HTR-8/SVneo (cell line): ENCODE measurements at regions not wholly inside any gene's neighbourhood (a gene's known extent, or its start where the extent isn't known, plus 50 kb on each side); places are given as distances from the start of the nearest gene placed in this dataset.
A peak's percentile ranks its signal among the peaks of the same experiment; 100 is the strongest.

Experiments
- DNase-seq: peaks from one replicate; pipeline ENCODE4 v3.0.0; 2011; ENCODE audit warnings: low spot score, mixed read lengths; ENCODE audit not compliant: insufficient read length
- FAIRE-seq: peaks from 2 replicates; lab custom pipeline; 2011; peaks lifted over from hg19 to GRCh38; lab: Jason Lieb, UNC

DNA sequence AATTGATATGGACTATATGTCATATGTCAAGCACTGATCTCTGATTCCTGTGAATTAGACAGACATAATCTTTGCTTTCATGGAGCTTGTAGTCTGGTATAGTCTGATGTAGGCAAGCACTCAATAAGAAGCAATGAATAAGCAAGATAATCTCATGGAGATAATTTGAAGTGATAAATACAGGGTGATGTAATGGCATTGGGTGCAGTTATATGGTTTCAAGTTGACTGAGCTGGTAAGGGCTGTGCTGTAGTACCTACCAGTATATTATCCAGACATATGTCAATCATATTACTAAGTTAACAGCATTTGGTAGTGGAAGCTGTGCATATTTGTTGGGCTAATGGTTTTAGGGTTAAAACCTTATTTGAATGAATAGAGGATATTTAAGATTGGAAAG is 117.5 kb upstream of the PRPS1L1 start:
- no peak for DNase-seq
- FAIRE-seq, result no peak

DNA sequence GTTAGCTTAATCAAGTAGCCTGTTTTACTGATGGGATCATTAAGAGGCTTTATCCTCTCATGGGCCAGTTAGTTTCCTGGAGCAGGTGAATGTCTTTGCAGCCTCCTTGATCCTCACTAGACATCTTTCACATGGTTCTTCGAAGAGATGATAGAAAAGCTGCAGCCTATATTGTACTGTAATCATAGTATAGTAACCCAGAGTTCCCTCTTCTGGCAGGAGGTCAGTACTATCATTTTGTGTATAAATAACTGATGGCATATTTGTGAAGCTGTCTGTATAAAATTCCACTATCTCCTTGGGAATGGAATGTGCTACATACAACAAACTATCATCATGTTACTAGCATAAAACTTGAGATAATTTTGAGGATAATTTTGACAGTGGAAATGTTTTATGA is 123.8 kb upstream of the PRPS1L1 start:
- DNase-seq (peak; percentile 4), FAIRE-seq (no peak)

DNA sequence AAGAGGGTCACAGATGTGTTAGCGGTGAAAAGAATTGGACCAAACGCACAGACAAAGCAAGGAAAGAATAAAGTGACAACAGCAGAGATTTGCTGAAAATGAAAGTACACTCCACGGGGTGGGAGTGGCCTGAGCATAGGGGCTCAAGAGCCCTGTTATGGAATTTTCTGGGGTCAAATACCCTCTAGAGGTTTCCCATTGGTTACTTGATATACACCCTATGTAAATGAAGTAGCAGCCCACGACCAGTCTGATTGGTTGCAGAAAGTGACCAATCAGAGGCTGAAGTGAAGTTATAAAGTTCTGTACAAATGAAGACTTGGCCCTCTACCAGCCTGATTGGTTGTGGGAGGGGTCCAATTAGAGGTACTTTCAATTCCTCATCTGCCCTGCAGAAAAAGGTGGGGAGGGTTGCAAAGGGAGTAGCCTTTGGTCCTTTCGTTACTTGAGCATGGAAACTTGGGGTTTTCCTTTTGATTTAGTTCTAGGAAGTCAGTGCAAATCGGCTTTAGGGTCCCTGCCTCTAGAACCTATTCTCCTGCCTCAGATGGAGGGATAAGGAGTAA is 125.6 kb upstream of the PRPS1L1 start:
- no peak for DNase-seq

DNA sequence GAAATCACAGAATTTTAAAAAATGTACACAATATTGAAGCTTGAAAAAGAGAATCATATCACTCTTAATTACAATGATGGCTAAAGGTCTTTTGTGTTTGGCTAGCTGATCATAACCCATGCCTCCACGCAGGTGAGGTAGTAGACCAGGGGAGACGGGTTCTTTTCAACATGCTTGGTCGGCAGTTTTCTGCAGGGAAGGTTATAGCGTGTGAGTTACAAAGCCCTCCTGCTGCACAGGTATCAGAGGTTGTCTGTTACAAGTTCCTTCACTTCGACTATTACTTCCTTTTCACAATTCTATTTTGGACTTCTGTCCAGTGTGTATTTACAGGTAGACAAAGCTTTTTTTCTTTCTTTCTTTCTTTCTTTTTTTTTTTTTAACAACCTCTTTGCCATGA is 127.1 kb upstream of the PRPS1L1 start:
- FAIRE-seq, result no peak
- DNase-seq, result no peak

More for the DNA sequence above, 125.6 kb upstream of the PRPS1L1 start:
- no peak for FAIRE-seq

DNA sequence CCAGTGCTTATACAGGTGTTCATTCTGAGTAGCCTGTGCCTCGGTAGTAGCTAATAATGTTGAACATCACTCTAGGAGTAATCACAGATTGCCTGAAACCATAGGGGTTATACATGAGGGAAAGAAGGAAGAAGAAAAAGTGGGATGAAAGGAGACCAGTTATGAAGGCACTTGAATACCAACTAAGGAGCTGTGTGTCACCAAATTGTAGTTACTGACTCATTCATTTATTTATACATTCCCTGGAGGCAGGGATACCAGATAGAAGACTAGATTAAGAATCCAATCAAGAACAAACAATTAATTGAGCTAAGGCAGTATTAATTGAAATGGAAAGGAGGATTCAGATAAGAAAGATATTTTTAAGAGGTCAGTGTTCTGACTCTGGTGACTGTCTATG is 129.6 kb upstream of the PRPS1L1 start:
- FAIRE-seq (no peak), DNase-seq (no peak)

DNA sequence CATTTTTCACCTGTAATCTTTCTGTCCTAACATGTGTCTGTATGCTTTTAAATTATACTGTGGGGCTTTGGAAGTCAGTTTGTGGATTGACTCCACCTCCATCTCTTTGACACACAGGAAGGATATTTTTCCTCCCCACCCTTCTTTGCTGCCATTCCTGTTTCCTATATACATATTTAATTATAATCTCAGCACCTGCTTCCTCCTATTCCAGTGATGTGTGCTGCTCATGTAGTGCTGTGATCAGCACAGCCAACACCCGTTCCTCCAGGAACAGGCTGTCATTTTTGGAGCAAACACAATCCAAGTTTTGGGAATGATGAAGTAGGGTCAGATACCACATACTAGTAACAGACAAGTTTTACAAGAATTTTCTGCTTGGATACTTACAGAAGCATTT is 135.0 kb upstream of the PRPS1L1 start:
- DNase-seq (no peak), FAIRE-seq (no peak)

DNA sequence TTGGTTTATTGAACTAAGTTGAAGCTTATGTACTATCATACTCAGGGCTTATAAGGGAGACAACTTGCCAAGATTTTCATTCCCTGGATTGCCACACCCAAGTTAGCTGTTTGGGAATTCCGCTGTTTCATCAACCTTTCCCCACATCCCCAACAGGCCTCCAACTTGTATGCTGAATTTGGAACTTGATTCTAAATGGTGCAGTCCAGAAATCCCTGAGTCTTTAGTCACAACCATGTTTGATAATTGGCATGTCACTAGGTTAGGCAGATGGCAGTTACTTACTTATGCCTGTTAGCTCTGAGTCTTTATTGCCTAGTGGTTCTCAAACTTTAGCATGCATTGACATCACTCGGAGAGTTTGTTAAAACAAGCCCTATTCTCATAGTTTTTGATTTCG is 135.4 kb upstream of the PRPS1L1 start:
- no peak for DNase-seq
- FAIRE-seq, result no peak

DNA sequence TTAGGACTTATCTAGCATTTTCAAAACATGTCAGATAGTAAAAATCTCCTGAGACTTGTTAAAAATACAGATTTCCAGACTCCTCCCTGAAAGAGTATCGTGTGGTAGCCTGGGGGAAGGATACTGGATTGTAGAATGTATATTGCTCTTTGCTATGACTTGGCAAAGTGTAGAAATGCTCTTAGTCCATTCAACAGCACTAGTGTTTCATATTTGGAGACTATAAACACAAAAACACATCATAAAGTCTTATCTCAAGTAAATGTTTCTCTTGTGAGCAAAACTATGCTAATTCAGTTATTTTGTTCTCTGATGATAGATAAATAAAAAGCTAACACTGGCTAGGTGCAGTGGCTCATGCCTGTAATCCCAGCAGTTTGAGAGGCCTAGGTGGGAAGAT is 137.5 kb upstream of the PRPS1L1 start:
- DNase-seq, result no peak
- FAIRE-seq, result no peak

DNA sequence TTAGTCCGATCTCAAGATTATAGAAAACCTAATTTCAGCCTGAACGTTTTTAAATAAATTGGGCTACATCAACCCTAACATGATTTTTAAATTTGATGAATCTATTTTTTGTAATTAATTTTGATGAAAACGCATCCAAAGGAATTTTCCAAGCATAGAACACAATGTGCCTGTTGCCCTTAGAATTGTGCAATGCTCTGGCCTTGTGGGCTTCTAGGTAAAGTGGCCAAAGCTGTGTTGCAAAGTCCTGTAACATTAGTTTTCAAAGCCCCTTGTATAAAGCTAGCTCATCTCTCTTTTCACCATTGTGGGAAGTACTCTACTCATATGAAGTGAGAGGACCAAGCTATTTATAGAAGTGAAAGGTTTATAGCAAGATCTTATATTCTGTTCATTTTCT is 138.4 kb upstream of the PRPS1L1 start:
- FAIRE-seq, result no peak
- DNase-seq, result no peak

DNA sequence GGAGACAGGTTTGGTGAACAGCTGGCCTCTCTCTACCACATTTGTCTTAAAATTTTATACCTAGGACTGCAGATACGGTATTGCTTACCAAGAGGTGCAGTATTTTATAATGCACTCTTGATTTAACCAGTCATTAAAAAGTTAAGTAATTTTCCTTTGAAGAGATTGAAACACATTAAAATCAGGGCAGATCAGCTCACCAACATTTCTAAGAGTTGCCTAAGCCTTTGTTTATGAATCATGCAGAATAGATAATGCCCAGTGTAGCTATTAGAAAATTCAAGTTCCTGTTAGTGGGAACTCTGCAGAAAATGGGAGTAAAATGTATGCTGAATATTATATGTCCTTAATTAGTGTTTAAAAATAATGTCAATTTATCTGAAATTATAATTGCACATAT is 140.2 kb upstream of the PRPS1L1 start:
- no peak for DNase-seq

DNA sequence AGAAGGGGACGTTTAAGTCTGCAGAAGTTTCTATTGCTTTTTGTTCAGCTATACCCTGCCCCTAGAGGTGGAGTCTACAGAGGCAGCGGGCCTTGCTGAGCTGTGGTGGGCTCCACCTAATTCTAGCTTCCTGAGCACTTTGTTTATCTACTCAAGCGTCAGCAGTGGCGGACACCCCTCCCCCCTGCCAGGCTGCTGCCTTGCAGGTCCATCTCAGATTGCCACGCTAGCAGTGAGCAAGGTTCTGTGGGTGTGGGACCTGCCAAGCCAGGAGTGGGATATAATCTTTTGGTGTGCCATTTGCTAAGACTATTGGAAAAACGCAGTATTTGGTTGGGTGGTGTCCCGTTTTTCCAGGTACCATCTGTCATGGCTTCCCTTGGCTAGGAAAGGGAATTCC is 147.3 kb upstream of the PRPS1L1 start:
- FAIRE-seq (no peak), DNase-seq (no peak)

More for the DNA sequence above, 140.2 kb upstream of the PRPS1L1 start:
- no peak for FAIRE-seq

DNA sequence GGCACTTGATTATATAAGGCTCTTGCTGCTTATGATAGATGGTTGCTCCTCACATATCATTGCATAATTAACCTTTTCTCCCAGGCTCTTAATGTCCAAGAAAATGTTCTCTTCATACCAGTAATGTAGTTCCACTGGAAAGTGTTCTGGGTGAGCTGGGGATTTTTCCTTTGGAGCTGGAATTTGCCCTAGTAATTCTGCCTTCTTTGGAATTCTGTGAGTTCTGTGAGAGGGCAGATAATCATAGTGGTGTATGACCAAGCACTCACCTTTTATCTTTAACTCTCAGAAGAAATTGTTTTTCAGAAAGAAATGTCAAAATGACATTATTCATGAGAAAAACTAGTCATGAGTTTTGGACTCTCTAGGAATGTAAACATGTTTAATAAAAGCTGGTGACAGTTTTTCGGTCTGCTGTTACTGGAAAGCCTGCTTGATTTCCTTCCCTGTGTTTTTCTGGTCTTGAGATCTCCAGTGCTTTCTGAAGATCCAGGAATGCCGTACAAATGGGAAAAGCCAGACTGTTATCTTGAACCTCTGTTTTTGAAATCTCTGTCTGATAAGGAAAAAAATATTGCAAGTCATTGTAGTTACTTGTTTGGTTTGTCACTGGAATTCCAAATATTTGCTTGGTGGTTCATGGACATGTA is 148.3 kb upstream of the PRPS1L1 start:
- no peak for FAIRE-seq

DNA sequence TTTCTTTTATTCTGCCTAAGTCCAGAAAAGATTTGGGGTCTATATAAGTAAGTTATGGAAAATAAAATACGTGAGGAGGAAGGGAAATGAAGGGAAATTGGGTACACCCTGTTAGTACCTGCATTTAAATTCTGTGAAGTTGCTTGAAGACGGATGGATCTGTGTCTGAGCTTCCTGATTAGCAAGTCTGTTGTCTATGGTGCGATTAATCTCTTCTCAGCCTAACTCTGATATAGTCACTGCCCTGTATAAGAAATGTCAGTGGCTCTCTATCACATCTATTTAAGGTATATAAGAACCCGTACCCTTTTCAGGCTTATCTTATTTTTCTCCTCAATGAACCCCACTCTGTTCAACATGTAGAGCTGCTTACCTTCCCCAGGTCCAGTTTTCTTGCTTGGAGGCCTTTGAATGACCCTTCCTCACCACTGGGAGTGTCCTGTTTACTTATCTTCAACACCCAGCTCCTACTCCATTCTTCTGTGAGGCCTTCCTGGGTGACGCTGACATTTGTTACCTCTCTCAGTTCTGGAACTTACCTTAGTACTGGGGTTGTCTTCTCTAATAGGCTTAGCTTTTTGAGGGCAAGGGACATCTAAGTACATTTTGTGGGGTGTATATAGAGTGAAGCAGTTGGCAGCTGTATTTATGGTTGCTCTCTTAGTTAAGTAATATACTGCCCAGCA is 149.6 kb upstream of the PRPS1L1 start:
- no peak for FAIRE-seq
- no peak for DNase-seq

More for the DNA sequence above, 148.3 kb upstream of the PRPS1L1 start:
- no peak for DNase-seq

DNA sequence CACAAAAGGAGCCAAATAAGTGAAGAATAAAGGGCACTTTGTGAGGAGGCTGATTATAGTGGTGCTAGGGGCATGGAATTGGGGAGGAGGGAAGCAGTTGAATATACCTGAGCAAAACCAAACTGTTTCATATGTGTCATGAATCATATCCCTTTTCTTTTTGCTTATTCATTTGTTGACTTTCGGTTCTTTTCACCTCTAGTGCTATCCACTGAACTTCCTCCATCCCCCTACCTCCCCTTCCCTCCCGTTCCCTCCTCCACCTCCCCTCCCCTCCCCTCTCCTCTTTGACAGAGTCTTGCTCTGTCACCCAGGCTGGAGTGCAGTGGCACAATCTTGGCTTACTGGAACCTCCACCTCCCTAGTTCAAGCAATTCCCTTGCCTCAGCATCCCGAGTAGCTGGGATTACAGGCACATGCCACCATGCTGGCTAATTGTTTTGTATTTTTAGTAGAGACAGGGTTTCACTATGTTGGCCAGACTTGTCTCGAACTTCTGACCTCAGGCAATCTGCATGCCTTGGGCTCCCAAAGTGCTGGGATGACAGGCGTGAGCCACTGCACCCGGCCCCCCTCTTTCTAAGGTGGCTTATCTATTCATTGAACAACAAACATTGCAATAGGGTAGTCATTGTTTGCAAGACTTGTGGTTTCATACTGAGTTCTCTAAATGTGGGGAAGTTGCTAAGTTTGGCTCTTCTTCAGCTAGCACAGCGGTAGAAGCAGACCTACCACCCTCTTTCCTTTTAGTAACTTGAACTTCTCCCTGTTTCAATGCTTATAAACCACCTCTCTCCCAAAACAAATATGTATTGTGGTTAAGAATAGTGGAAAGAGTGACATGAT is 150.4 kb upstream of the PRPS1L1 start:
- no peak for DNase-seq
- no peak for FAIRE-seq

DNA sequence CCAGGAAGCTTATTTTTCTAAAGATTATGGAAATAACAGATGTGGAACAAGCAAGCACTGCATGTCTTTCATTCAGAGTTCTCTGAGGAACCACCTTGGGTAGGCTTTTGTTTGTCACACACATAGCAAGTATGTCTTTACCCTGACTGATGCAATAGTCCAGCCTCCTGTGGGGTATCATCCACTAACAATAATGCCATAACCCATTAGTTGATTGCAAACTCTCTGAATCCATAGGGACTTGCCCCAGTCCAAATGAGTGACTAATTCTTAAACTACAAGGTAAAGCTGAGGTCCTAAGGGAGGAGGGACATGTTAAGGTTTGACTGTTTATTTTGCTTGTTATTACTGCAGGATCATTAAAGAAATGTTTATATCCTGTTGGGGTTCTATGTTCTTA is 151.4 kb upstream of the PRPS1L1 start:
- FAIRE-seq, result no peak

DNA sequence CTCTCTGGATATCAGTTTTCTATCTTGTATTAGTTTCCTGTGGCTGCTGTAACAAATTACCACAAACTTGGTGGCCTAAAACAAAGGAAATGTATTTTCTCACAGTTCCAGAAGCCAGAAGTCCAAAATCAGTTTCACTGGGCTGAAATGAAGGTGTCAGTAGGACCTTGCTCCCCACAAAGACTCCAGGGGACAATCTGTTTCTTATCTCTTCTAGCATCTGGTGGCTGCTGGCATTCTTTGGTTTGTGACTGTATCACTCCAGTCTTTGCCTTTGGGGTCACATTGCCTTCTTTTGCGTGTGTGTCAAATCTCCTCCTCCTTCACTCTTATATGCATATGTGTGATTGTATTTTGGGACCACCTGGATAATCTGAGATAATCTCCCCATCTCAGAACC is 153.0 kb upstream of the PRPS1L1 start:
- DNase-seq, result no peak
- FAIRE-seq, result no peak

More for the DNA sequence above, 151.4 kb upstream of the PRPS1L1 start:
- no peak for DNase-seq

DNA sequence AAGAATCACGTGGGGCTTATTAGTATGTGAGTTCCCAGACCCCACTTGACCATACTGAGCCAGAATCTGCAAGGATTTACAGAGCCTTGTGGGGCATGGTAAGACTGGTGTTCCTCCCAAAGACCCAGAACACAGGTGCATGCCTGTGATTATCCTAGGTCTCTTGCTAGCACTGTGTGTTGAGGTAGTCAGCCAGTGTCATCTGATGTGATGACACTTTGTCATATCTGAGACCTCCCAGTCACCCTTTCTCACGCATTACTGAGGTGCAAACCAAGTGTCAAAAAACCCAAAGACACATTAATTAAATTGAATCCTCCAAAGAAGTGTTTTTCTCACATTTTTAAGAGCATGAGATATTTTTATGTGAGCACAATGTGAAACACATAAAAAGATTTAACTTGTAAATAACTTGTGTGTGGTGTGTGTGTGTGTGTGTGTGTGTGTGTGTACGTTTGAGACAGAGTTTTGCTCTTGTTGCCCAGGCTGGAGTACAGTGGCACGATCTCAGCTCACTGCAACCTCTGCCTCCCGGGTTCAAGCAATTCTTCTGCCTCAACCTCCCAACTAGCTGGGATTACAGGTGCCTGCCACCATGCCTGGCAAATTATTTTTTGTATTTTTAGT is 162.0 kb upstream of the PRPS1L1 start:
- no peak for FAIRE-seq
- DNase-seq, result no peak

DNA sequence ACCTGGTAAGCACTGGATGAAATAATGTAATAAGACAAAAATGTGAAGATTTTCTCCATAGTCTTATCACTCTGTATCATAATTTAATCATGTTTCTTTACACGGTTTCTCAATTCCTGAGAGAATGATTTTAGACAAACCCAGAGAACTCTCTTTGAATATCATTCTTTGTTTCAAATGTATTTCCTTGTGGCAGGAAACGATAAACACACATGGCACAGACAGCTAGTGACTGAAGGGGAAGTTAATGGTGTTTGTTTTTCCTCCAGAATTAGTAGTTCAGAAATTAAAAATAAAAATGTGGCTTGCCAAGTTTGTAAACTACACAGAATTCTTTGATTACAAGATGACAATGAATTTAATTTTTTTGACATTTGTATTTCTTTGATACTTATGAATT is 163.7 kb upstream of the PRPS1L1 start:
- FAIRE-seq, result no peak
- DNase-seq, result no peak

DNA sequence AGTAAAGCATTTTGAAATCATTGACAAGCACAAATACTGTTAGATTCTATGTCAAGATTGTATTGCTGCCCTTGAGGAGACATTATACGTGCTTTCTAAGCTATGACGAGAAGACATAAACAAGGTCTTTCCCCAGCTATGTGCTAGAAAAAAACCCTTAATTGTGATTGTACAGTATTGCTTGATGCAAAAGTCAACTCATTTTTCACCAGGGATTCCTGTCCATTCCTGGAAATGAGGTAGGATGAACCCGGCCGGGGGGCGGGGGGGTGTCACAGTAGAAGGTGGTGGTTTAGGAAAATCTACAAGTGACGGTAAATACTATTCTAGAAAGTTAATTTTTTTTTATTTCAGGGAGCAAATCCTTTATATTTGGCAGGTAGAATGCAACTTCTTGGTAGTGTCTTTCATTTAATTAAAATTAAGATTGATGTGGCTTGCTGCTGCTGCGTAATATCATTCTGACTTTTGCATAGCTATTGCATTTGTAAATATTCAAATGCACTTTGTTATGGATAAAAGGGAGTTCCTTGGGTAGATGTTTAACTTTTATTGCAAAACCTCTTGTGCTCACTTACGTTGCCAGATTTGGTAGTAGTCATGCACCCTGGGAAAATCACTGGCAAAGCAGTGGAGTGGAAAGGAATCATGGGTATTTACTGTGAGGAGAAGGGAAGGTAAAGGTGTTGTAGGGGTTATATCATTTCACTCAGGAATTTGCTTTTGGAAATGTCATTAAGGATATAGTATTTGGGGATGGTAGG is 164.4 kb upstream of the PRPS1L1 start:
- no peak for DNase-seq
- no peak for FAIRE-seq

DNA sequence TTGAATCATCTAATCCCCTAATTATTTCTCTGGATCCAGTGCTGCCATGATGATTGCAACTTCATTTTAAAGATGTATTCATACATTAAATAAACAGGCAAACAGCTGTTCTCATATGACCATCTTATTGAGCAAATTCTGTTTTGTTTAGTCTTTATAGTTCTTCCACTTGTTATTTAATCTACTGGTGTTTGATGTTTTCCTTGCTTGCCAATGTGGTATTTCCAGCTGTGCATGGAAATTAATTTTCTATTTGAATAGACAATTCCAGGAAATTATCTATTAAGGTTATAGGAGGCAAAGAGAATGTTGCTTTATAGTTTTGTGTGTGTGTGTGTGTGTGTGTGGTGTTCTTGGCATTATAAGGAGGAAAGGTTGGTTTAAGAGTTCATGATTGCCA is 167.0 kb upstream of the PRPS1L1 start:
- FAIRE-seq (no peak), DNase-seq (no peak)
